MM.1S (cell line): ENCODE measurements at regions not wholly inside any gene's neighbourhood (a gene's known extent, or its start where the extent isn't known, plus 50 kb on each side); places are given as distances from the start of the nearest gene placed in this dataset.

Experiments
- DNase-seq: peaks from one replicate; pipeline ENCODE4 v3.0.0-alpha.2; 2015
- H2AFZ ChIP-seq: fragments of 300-600 bp; sonication (generic); 2 replicates; pipeline ENCODE4 v1.6.0; 2016; ENCODE audit warnings: antibody characterized with exemption, low read length
- H3F3A ChIP-seq: fragments of 300-600 bp; sonication (generic); 2 replicates; pipeline ENCODE4 v1.6.1; 2016; ENCODE audit warnings: mild to moderate bottlenecking, antibody characterized with exemption, low read length, moderate library complexity, mixed read lengths; ENCODE audit not compliant: insufficient read depth
- H3K27ac ChIP-seq: fragments of 300-600 bp; sonication (generic); 2 replicates; pipeline ENCODE4 v1.5.1; 2016; ENCODE audit warnings: mild to moderate bottlenecking, low read length
- H3K27me3 ChIP-seq: fragments of 300-600 bp; sonication (generic); replicated peaks from 2 replicates; pipeline ENCODE4 v1.6.0; 2016; ENCODE audit warnings: low read length; ENCODE audit not compliant: insufficient read depth
- H3K36me3 ChIP-seq: fragments of 300-600 bp; sonication (generic); replicated peaks from 2 replicates; pipeline ENCODE4 v1.6.1; 2016; ENCODE audit warnings: mild to moderate bottlenecking, low read length, mixed read lengths; ENCODE audit not compliant: insufficient read depth
- H3K4me1 ChIP-seq: fragments of 300-600 bp; sonication (generic); 2 replicates; pipeline ENCODE4 v1.6.1; 2016; ENCODE audit warnings: low read length, mixed read lengths
- H3K4me2 ChIP-seq: fragments of 300-600 bp; sonication (generic); 2 replicates; pipeline ENCODE4 v1.6.0; 2016; ENCODE audit warnings: low read depth, low read length
- H3K4me3 ChIP-seq: fragments of 300-600 bp; sonication (generic); 2 replicates; pipeline ENCODE4 v1.5.1; 2016; ENCODE audit warnings: low read length, mixed read lengths
- H3K79me2 ChIP-seq: fragments of 300-600 bp; sonication (generic); 2 replicates; pipeline ENCODE4 v1.6.1; 2016; ENCODE audit warnings: mixed run types, low read length, mixed read lengths
- H3K9ac ChIP-seq: fragments of 300-600 bp; sonication (generic); 2 replicates; pipeline ENCODE4 v1.6.1; 2016; ENCODE audit warnings: low read length, mixed read lengths
- H3K9me2 ChIP-seq: fragments of 300-600 bp; sonication (generic); replicated peaks from 2 replicates; pipeline ENCODE4 v1.6.1; 2016; ENCODE audit warnings: mild to moderate bottlenecking, low read length, mixed read lengths; ENCODE audit not compliant: insufficient read depth
- H3K9me3 ChIP-seq: fragments of 300-600 bp; sonication (generic); replicated peaks from 2 replicates; pipeline ENCODE4 v1.6.1; 2016; ENCODE audit warnings: mild to moderate bottlenecking, low read length, mixed read lengths; ENCODE audit not compliant: insufficient read depth
- H4K20me1 ChIP-seq: fragments of 300-600 bp; sonication (generic); 2 replicates; pipeline ENCODE4 v1.6.1; 2016; ENCODE audit warnings: mild to moderate bottlenecking, low read length, moderate library complexity, mixed read lengths; ENCODE audit not compliant: insufficient read depth
- EZH2 ChIP-seq: fragments of 300-600 bp; sonication (generic); optimal IDR thresholded peaks from 2 replicates; pipeline ENCODE3; 2017; ENCODE audit warnings: low read depth, mild to moderate bottlenecking, antibody characterized with exemption, low read length, mixed read lengths
- EZH2phosphoT487 ChIP-seq: fragments of 300-600 bp; sonication (generic); IDR thresholded peaks from 2 replicates; pipeline ENCODE4 v1.6.1; 2018; ENCODE audit warnings: antibody characterized with exemption, low read length
- TF ChIP-seq, protein P1 (sequence below): fragments of 300-600 bp; sonication (generic); IDR thresholded peaks from 2 replicates; pipeline ENCODE4 v1.5.1; 2016; ENCODE audit warnings: antibody characterized with exemption, low read length, mixed read lengths

DNA sequence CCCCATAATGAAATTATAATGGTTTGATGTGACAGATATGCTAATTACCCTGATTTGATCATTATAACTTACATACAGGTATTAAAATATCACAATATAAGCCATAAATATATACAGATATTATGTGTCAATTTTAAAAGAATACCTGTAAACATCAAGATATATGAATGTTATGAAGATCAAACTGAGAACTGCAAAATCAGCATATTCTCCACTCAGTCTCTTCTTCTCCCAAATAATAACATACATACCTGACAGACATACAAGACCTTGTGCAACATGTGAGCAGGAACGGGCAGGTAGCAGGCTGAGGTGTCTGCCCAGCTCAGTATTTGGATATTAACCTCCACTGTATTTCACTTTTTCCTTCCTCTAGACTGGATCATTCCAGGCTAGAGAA, 547.2 kb downstream of the UQCRFS1 start:
- Histone ChIP-seq H3K27me3 (no peaks in the 10 kb centered on the region), H3K4me1 (0 out of 2 replicates have a peak, but pooled peaks cover 6% of the 10 kb centered on the region), H3K9me3 (no peaks in the 10 kb centered on the region), H3K9ac (no peak overlapping the region), H3K36me3 (no peaks in the 10 kb centered on the region), H4K20me1 (no peaks in the 10 kb centered on the region), H2AFZ (no peak overlapping the region), H3K9me2 (no peaks in the 10 kb centered on the region), H3K4me3 (no peak overlapping the region), H3K79me2 (no peaks in the 10 kb centered on the region), H3F3A (no peaks in the 10 kb centered on the region), H3K4me2 (no peak overlapping the region), H3K27ac (no peak overlapping the region)
- no peak for DNase-seq
- TF ChIP-seq, protein P1, sequence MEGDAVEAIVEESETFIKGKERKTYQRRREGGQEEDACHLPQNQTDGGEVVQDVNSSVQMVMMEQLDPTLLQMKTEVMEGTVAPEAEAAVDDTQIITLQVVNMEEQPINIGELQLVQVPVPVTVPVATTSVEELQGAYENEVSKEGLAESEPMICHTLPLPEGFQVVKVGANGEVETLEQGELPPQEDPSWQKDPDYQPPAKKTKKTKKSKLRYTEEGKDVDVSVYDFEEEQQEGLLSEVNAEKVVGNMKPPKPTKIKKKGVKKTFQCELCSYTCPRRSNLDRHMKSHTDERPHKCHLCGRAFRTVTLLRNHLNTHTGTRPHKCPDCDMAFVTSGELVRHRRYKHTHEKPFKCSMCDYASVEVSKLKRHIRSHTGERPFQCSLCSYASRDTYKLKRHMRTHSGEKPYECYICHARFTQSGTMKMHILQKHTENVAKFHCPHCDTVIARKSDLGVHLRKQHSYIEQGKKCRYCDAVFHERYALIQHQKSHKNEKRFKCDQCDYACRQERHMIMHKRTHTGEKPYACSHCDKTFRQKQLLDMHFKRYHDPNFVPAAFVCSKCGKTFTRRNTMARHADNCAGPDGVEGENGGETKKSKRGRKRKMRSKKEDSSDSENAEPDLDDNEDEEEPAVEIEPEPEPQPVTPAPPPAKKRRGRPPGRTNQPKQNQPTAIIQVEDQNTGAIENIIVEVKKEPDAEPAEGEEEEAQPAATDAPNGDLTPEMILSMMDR, result no peak
- TF ChIP-seq EZH2phosphoT487 (no peak), EZH2 (no peak)

DNA sequence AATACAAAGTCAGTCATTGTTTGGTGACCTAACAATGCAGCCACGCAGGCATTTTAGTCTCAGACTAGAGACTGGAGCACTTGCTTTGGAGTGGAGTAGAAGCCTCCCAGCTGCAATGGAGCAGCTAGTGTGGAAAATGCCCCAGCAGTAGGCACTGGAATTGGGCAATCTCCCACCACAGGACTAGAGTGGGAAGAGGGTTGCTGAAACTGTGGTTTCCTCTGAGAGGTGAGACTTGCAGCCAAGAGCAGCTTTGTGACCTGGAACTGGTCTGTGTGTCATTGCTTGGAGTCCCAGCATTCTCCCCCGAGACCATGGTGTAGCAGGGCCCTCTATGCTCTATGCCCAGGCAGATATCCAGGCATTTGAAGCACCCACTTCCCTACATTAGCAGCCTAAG, 556.3 kb downstream of the UQCRFS1 start:
- TF ChIP-seq EZH2 (no peak), EZH2phosphoT487 (no peak)
- TF ChIP-seq, protein P1, result no peak
- Histone ChIP-seq H3K36me3 (no peaks in the 10 kb centered on the region), H3F3A (no peaks in the 10 kb centered on the region), H4K20me1 (no peaks in the 10 kb centered on the region), H3K4me2 (no peak overlapping the region), H3K79me2 (no peaks in the 10 kb centered on the region), H3K9ac (no peak overlapping the region), H3K9me3 (no peaks in the 10 kb centered on the region), H3K27me3 (no peaks in the 10 kb centered on the region), H3K4me3 (no peak overlapping the region), H3K27ac (no peak overlapping the region), H2AFZ (no peak overlapping the region), H3K4me1 (no peaks in the 10 kb centered on the region), H3K9me2 (no peaks in the 10 kb centered on the region)
- DNase-seq, result no peak

- Histone ChIP-seq H3K4me3 (no peak overlapping the region), H4K20me1 (no peaks in the 10 kb centered on the region), H3K9ac (no peak overlapping the region), H3K79me2 (no peaks in the 10 kb centered on the region), H3K9me2 (no peaks in the 10 kb centered on the region), H3K27me3 (no peaks in the 10 kb centered on the region), H3K36me3 (no peaks in the 10 kb centered on the region), H3F3A (no peaks in the 10 kb centered on the region), H3K9me3 (no peaks in the 10 kb centered on the region), H3K4me1 (no peaks in the 10 kb centered on the region), H3K4me2 (no peak overlapping the region), H2AFZ (no peak overlapping the region), H3K27ac (no peak overlapping the region)
- no peak for DNase-seq
- TF ChIP-seq, protein P1, result no peak
- no peak for TF ChIP-seq EZH2
- TF ChIP-seq EZH2phosphoT487, result no peak
These were observed 557.9 kb downstream of the UQCRFS1 start for GRCh38 chr19:28655054-28655453.
